Transverse colon (tissue), 3 donors: ENCODE measurements at regions not wholly inside any gene's neighbourhood (a gene's known extent, or its start where the extent isn't known, plus 50 kb on each side); places are given as distances from the start of the nearest gene placed in this dataset.

Experiments
- POLR2A ChIP-seq: fragments of 450-650 bp; IDR thresholded peaks from one replicate; pipeline ENCODE4 v1.6.1; 2016; ENCODE audit warnings: antibody characterized with exemption, mild to moderate bottlenecking, moderate library complexity
- TF ChIP-seq, protein P1 (sequence below), 5 experiments: fragments of 200-600 bp in 3 of 5; fragments of 450-650 bp in 2 of 5; sonication (generic) in 3 of 5; IDR thresholded peaks; 1 replicate in 2 of 5; 2 replicates in 3 of 5; pipeline ENCODE4 v1.5.1; 2016 to 2017; ENCODE audit warnings: antibody characterized with exemption in 5 of 5, inconsistent platforms in 3 of 5, mild to moderate bottlenecking in 2 of 5, moderate library complexity in 1 of 5

DNA sequence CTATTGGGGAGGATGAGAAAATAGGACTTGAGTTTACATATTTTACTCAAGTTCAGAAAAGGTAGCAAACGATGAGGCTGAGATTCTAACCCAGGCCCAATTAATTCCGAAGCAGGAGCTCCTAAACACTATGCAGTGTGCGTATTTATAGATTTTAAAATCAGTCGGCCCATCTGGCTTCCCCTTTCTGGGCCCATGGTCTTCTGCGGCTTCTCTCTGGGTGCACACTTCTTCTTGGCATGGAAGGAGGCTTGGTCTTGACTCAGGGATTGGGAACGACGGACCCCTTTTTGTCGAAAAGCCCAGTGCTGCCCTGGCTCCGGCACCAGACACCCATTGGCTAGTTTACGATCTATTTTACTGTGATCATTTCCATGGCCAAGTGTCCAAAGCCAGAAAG lies 1433.8 kb downstream of the BRD1 start:
- TF ChIP-seq POLR2A = no peak
- TF ChIP-seq, protein P1, sequence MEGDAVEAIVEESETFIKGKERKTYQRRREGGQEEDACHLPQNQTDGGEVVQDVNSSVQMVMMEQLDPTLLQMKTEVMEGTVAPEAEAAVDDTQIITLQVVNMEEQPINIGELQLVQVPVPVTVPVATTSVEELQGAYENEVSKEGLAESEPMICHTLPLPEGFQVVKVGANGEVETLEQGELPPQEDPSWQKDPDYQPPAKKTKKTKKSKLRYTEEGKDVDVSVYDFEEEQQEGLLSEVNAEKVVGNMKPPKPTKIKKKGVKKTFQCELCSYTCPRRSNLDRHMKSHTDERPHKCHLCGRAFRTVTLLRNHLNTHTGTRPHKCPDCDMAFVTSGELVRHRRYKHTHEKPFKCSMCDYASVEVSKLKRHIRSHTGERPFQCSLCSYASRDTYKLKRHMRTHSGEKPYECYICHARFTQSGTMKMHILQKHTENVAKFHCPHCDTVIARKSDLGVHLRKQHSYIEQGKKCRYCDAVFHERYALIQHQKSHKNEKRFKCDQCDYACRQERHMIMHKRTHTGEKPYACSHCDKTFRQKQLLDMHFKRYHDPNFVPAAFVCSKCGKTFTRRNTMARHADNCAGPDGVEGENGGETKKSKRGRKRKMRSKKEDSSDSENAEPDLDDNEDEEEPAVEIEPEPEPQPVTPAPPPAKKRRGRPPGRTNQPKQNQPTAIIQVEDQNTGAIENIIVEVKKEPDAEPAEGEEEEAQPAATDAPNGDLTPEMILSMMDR (IDR thresholded peaks at IDR 0.05) = no peak
